Embryonic facial prominence (tissue), 1 donor: ENCODE measurements at regions not wholly inside any gene's neighbourhood (a gene's known extent, or its start where the extent isn't known, plus 50 kb on each side); places are given as distances from the start of the nearest gene placed in this dataset.

ENCODE experiments used
- DNase-seq: peaks from one replicate; pipeline ENCODE4 v3.0.0-alpha.2; 2016; ENCODE audit errors: extremely low spot score

- DNase-seq: no peak
These were observed 73.9 kb downstream of the FOXD1 start for GRCh38 chr5:73374520-73375190.

GRCh38 chr5:73373814-73374510, 74.6 kb downstream of the FOXD1 start:
- no peak for DNase-seq

GRCh38 chr5:73370640-73371583, 77.7 kb downstream of the FOXD1 start:
- no peak for DNase-seq

GRCh38 chr5:73370095-73370494, 78.5 kb downstream of the FOXD1 start:
- no peak for DNase-seq

- no peak for DNase-seq
These were observed 79.3 kb downstream of the FOXD1 start for GRCh38 chr5:73369278-73369677.

- no peak for DNase-seq
These were observed 80.9 kb downstream of the FOXD1 start for GRCh38 chr5:73367650-73368049.

- no peak for DNase-seq
These were observed 82.4 kb downstream of the FOXD1 start for GRCh38 chr5:73365990-73366667.

- no peak for DNase-seq
These were observed 83.2 kb downstream of the FOXD1 start for GRCh38 chr5:73365301-73365853.

GRCh38 chr5:73363911-73364730, 84.5 kb downstream of the FOXD1 start:
- no peak for DNase-seq

GRCh38 chr5:73359395-73359794, 89.2 kb downstream of the FOXD1 start:
- no peak for DNase-seq

GRCh38 chr5:73358366-73358765, 90.2 kb downstream of the FOXD1 start:
- no peak for DNase-seq

- DNase-seq: no peak
These were observed 91.0 kb downstream of the FOXD1 start for GRCh38 chr5:73357576-73357975.

GRCh38 chr5:73355108-73355507, 93.5 kb downstream of the FOXD1 start:
- no peak for DNase-seq

GRCh38 chr5:73354406-73354805, 94.2 kb downstream of the FOXD1 start:
- no peak for DNase-seq

GRCh38 chr5:73352649-73353230, 95.8 kb downstream of the FOXD1 start:
- no peak for DNase-seq

GRCh38 chr5:73352243-73352642, 96.3 kb downstream of the FOXD1 start:
- DNase-seq: no peak

- no peak for DNase-seq
These were observed 97.0 kb downstream of the FOXD1 start for GRCh38 chr5:73351593-73351992.

- DNase-seq: no peak
These were observed 101.6 kb downstream of the FOXD1 start for GRCh38 chr5:73346878-73347408.

GRCh38 chr5:73344835-73345234, 103.7 kb downstream of the FOXD1 start:
- DNase-seq: no peak

GRCh38 chr5:73339711-73340110, 108.9 kb downstream of the FOXD1 start:
- no peak for DNase-seq
